Fibroblast of peridontal ligament (primary cell): ENCODE measurements at regions not wholly inside any gene's neighbourhood (a gene's known extent, or its start where the extent isn't known, plus 50 kb on each side); places are given as distances from the start of the nearest gene placed in this dataset.

Experiments used
- DNase-seq: peaks from one replicate; pipeline ENCODE4 v3.0.0-alpha.2; 2010; ENCODE audit errors: extremely low read depth

DNA sequence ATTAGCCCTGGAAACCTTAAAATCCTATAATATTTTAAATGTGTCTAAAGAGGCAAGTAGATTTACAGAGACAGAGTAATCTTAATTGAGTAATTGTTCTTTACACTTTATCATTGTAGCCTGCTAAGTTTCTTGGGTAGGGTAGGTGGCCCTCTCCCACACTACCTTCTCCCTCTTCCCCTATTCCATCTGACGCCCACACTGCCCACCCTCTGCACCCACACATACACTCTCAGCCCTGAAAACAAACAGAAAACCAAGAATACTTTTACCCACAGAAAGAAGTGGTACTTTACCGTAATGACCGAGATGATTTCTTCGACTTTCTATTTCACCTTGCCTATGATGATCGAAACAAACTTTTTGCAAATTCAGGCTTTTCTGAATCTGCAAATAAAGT lies 320.4 kb upstream of the OBI1 start:
- DNase-seq, result no peak

DNA sequence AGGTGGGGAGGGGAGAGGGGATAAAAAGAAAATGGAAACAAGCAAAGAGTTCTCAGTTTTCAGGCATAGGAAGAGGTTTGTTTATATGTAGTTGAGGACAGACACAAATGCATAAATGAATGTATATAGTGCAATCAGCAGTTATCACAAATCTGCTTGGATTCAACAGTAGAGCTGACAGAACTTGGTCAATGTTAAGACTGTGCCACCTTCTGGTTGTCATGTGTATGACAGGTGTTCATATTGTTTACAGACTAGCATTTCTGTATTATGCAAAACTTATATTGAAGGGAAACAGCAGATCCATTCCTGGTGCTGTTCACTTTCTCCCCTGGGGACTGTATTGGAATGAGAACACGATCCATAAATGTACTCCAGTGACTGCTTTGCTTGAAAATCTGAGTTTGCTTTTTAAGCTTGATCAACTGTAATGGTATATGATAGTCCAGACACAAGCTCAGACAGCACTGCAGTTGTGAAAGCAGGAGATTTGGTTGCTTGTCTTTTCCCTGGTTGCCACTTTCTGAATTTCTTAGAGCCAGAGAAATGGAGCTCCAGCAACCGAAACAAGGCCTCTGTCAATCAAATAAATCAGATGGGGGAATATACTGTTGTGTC lies 319.5 kb upstream of the OBI1 start:
- peak; percentile 63 for DNase-seq

DNA sequence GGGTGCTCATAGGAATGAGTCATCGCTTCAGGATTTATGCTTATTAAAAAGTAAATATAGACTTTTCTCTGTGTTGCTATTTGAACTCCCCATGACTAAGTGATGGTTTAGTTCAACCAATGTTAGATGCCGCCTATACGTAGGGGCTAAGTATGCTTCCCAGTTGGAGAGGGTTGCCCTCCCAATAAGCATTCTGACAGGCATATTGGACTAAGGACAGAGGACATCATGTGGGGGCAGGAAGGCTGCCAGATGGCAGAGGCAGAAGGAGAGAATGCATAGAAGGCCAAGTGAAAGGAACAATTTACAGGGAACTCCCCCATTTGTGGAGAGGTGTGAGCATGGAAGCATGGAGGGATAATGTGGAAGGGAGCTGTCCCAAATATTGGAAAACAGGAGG lies 318.4 kb upstream of the OBI1 start:
- DNase-seq, result no peak

DNA sequence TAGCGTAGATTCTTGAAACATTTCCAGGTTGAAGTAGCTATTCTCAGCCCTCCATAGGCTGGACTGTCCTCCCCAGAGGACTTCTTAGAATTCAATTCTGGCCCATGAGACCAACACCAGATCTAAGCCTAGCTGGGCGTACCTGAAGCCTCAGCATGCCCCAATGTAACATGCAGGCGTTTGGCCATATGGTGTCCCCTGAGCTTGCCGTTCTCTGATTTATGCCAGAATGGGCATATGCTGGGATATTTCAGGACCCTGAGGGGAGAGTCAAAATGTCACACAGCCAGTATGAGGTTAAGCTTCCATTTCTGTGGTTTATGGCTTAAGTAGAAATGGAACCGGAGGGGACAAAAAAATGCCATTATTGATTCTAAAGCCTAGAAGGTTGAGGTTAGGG lies 317.7 kb upstream of the OBI1 start:
- no peak for DNase-seq

DNA sequence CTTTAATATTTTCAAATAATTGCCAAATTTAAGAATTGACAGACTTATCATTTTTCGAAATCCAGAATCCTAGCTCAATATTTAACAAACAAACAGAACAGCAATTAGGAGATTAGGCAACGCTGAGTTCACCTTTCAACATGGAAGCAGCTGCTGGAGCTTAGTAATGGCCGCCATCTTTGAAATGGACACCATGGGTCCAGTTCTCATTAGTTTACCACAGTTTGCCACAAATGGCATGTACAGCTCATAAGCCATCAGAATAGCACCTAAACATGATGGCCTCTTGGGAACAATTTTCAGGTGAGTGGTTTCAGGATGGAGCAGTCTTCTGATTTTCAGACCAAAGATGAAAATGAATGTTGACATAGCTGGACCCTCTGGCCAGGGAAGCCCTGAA lies 313.6 kb upstream of the OBI1 start:
- no peak for DNase-seq

DNA sequence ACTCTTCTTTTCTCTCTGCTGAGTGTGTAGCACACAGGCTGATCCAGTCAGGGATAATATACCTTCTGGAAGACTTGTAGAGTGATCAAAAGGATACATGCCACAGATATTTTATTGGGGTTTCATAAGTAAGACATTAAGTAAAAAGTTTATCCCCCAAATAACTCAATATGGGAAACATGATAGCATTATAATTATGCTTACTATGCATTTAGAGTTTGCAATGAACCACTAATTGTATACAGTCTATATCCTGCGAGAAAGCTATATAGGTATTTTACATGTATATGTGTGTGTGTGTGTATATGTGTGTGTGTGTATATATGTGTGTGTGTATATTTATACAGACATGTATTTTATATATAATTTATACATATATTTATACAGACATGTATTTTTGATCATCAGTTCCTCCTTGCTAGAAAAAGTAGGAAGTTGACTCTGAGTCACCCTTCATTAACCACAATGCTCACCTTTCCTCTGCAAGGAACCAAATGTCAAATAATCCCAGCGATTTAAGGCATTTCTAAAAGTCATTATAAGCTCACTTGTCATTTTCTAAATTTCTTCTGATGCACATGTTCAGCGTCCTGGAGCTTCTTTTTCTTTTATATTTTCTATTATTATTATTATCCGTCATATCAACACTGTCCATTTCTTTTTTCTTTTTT lies 312.5 kb upstream of the OBI1 start:
- DNase-seq, result no peak

DNA sequence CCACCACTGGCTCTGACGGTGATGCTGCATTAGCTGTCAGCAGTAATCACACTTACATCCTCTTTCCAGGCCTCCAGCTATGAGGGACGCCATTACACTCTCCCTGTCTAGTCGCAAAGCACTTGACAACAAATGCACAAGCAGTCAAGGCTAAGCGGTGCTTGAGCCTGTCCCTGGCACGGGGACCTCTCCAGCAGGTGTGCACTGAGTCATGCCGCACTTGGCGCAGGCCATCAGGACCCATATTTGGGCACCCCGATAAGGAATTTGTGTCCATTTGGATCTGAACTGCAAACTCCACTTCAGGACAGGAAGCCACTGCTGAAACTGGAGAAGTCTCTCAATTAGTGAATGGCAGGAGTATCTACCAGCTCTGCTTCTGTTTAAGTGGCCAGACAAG lies 301.9 kb upstream of the OBI1 start:
- no peak for DNase-seq

DNA sequence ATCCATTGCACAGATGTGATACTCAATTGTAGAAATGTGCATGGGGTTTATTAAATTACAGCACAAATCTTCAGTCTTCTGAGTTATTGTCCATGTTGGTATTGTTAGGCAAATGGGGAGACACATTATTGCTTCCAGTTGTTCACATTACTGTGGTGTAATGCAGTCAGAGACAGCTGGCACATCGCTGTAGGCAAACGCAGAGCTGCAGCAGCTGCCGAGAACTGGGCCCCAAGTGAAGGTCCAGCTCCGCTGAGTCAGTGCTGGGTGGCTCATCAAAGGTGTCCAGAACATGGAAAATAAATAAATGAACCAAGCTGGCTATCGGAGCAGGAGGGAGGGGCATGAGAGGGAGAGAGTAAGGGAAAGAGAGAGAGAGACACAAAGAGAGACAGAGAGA lies 299.1 kb upstream of the OBI1 start:
- DNase-seq, result no peak

DNA sequence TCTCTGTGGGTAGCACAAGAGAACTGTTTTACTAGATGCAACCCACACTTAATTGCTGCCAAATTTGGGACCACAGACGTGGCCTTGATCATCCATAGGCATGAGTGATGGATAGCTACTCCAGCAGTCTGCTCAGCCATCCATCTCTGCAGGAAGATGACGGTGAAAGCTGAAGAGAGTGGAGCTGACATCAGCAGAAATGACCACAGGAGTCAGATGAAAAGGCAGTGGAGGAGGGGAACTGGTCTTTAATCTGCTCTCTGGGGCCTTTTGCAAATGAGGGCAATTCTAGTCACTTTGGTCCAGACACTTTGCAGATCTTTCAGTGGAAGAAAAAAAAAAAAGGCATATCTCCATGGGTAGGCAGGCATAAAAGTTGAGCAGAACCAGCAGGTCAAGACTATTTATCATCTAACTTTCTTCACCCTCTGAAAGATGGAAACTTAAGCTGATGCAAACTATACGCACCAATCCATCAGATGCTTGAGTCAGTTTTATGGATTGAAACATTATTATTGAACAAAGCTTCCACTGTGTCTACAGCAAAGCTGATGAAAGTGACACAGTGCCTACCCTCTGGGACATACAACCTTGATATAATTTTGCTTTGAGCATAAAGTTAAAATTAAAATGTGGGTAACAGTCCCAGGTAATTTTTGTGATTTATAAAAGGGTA lies 281.6 kb upstream of the OBI1 start:
- no peak for DNase-seq

DNA sequence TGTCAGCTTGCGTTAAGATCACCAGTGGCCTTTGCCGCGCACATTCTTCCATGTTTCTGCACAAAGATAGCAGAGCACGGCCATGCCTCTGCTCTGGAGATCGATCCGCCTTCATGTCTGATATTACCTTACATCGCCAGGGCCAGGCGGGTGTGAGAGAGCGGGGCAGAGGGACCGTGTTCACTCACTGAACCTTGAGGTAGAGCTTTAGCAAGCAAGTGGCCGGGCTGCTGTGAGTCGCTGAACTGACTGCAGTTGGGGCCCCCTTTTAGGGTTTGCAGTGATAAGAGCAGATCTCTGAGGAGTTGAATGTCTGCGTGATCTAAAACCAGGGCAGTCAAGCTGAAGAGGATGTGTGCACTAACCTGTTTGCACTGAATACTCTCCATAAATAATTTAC lies 275.4 kb upstream of the OBI1 start:
- DNase-seq, result no peak

DNA sequence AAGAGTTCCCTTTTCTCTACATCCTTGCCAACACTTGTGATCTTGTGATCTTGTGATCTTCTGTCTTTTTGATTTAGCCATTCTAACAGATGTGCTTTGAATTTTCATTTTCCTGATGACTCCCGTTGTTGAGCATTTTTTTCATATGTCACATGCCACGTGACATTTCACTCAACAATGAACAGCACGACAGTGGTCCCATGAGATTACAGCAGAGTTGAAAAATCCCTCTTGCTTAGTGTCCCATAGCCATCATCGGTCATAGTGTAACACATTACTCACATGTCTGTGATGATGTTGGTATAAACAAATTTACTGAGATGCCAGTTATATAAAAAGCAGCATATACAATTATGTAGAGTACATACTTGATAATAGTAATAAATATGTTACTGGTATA lies 256.1 kb upstream of the OBI1 start:
- DNase-seq, result no peak

DNA sequence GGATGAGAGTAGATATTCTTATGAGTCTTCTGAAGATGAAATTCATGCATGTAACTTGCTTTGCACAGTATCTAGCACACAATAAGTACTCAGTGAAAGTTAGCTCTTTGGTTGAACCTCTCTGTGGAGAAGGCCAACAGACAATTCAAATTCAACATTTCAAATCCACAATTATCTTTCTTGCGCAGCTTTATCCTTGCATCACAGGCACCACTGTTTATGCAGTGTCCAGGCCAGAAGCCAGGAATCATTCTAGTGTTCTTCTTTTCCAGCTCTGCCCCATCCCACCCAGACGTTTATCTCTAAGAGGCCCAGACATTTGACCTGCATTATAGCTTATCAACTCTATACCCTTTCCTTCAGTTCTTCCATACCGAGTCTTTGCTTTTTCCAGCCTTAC lies 254.7 kb upstream of the OBI1 start:
- DNase-seq, result no peak

DNA sequence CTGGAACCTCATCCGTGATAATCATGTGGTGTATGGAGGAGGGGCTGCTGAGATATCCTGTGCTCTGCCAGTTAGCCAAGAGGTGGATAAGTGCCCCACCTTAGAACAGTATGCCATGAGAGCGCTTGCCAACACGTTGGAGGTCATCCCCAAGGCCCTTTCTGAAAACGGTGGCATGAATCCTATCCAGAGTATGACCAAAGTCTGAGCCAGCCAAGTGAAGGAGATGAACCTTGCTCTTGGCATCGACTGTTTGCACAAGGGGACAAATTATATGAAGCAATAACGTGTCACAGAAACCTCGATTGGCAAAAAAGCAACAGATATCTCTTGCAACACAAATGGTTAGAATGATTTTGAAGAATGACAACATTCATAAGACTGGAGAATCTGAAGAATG lies 251.2 kb upstream of the OBI1 start:
- DNase-seq, result no peak

DNA sequence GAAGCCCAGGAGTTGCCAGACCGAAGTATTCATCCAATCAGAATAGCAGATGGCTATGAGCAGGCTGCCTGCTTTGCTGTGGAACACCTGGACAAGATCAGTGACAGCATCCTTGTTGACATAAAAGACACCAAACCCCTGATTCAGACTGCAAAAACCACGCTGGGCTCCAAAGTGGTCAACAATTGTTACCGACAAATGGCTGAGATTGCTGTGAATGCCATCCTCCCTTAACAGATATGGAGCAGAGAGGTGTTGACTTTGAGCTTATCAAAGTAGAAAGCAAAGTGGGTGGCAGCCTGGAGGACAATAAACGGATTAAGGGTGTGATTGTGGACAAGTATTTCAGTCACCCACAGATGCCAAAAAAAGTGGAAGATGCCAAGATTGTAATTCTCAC lies 250.3 kb upstream of the OBI1 start:
- DNase-seq, result no peak

DNA sequence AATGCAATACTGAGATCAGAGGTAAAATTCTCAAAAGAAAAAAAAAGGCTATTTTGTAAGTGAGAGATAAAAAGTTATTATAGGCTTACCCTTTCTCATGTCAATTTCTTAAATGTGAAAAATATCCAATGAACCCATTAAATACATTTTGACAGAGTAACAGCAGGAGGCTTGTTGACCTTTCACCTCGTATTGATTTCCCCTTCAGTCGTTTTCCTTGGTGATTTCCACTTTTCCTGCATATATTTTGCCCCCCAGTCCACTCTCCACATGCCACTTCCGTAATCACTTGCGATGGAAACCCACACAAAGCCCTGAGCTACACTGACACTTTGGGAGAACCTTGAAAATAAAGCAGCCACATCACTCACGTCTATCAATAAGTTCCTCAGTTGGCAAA lies 248.1 kb upstream of the OBI1 start:
- DNase-seq, result no peak

DNA sequence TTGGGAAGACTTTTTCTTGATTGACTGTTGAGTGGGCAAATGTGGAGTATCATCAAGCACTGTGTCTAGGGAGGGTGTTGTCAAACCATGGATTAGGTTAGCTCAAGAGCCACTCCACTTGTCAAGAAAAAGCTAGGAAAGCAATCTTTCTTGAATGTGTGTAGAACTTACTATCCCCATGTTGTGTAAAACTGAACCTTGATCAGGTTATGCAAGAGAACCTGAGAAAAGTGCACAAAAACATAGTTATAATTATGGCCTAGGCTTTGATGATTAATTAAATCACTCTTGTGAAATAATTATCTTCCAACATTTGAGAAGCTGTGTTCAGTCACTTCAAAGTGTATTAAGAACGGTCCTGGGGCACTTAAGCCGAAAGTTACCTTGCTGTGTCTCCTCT lies 238.2 kb upstream of the OBI1 start:
- no peak for DNase-seq

DNA sequence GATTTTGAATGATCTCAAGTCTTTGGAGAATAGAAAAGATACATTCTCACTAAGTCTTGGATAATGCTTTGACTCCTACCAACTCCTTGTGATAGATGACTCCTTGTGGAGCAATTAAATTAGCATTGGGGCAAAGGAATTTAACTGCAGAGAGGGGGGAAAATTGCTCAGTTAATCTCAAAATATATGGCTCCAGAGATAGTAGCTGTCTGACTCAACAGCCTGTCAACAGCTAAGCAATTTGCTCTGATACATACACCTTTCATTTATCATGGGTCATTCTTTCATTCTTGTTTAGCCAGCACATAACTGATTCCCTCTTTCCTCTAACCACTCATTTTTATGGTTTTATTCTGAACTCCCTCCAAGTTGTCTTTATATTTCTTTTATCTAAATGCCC lies 225.6 kb upstream of the OBI1 start:
- DNase-seq, result no peak

DNA sequence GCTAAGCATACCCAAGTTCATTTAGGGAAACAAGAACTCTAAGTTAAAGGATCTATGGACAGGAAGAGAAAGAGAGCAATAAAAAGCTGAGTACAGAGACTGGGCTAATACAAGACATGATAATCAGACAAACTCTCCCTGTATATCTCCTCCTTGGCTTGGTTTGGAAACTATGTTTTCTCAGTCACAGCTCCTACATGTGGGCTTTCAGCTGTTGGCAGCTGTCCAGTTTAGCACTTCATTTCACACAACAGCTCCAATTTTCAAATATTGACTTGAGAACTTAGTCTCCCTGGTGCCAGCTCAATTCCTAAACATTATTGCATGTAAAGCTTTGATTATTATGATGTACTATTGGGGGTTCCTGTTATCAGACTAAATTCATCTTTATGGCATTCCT lies 222.8 kb upstream of the OBI1 start:
- no peak for DNase-seq

DNA sequence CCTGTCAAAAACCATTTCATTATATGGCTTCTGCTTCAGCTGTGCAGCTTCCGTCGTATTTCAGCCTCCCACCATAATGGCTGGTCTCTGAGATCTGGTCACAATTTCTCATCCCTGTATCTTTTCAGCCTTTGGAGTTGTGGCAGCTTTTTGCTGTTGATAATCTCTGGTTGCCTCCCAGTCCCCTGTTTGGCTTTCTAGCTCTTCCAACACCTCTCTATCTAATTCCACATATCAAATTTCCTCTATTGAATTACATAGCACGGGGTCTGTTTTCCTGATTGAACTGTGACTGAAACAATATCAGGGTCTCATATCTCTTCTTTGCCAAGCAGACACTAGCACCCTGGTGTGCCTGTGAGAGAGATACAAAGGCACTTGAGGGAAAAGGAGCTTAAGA lies 222.1 kb upstream of the OBI1 start:
- no peak for DNase-seq

DNA sequence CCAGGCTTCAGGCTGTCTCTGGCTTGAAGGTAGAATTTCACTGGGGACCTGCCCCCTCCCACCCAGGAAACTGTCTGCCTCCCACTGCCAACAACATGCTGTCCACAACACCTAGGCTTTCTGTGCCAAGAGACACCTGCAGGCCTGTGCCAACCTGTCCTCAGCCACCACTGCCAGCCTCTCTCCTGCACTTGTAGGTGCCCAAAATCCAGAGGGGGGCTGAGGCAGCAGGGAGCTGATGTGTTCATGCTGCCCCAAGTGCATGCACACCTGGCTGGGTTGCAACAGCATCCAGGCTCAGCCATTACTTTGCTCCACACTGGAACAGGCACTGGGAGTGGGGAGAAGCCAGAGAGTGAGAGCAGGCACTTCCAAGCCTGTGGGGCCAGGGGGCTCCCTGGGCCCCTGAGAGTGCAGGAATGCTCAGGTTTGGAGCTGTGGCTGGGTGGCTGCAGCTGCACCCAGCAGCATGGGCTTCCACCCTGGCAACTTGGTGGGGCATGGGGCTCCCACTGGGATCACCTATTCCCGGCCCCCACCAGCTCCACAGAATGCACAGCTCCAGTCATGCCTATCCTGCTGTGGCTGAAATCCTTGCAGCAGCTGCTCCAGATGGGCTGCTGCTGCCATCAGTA lies 218.1 kb upstream of the OBI1 start:
- no peak for DNase-seq

DNA sequence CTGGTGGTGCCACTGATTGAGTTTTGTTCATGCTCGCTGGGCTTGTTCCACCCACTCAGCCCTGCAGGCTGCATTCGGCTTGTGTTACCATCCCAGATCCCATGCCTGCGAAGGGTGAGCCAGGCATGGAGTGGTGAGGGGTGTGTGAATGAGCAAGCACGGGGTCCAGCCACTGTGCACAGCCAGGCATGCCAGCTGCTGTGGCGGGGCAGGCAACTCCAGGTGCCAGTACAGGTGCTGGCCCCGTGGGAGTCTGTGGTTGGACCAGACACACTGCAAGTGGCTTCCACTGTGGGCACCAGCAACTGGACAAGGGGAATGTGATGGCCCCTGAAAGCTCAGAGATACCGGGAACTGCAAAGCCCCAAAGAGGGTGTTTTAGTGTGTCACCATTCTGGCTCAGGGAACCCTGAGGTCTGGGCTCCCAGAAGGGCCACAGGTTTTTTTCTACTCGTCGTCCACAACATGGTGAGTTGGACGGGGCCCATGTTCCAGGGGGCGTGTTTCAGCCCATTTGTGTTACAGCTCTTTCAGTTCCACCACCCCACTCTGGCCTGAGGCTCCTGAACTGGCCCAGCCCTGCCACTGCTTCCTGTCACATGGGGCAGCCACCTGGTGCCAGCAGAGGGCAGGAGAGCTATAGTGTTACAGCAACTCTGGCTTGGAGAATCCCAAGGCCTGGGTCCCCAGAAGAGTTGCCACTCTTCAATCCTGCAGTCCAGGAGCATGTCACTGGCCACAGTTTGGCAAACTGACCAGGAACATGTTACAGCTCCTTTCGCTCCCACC lies 217.0 kb upstream of the OBI1 start:
- DNase-seq, result no peak

DNA sequence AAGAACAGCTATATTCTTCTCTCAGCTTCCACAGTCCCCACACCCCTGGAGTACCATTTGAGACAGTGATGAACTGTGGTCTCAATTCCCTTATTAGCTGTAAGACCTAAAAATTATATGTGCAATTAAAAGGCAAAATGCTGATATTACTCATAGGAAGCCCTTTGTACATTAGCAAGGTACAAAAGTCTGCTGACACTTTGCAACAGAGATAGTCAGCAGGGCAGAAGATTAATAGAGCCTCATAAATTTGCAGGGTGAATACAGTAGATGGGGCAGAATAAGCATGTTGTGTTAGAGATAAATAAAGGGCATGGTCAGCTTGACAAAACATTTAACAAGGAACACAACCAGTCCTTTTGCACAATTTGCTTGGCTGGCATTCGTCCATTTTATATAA lies 210.0 kb upstream of the OBI1 start:
- DNase-seq, result no peak
